RPMI8226 (cell line): ENCODE measurements at regions not wholly inside any gene's neighbourhood (a gene's known extent, or its start where the extent isn't known, plus 50 kb on each side); places are given as distances from the start of the nearest gene placed in this dataset.
"Not testable (repeated sequence)": the region's sequence is repeated elsewhere in the genome, so short reads cannot be mapped to it uniquely, and the experiment has no call there.

ENCODE experiments used
- DNase-seq: peaks from one replicate; pipeline ENCODE4 v3.0.0-alpha.2; 2015

DNA sequence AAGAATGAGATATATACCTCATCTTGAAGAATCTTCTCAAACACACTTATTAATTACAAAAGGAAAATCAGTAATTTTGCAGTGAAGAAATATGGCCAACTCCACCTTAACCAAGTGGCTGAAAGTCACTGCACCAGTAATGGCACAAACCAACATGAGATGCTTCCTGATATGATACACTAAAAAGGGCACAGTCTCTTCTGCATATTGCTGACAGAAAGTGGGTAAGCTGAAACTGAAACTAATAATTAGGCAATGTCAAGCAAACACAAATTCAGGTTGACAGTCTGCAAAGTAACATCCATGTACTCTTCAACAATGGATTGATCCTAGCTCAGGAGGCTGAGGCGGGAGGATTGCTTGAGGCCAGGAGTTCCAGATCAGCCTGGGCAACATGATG is 56.1 kb downstream of the ZNF22 start:
- DNase-seq, result not testable (repeated sequence)

DNA sequence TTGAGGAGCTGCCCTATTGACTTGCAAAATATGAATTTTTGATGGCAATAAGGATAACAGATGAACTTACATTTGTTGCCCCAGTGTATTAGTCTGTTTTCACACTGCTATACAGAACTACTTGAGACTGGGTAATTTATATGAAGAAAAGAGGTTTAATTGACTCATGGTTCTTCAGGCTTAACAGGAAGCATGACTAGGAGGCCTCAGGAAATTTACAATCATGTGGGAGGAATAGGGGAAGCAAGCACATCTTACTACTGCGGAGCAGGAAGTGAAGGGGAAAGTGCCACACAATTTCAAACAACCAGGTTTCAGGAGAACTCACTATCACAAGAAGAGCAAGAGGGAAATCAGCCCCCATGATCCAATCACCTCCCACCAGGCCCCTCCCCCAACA is 57.9 kb downstream of the ZNF22 start:
- DNase-seq, result no peak

DNA sequence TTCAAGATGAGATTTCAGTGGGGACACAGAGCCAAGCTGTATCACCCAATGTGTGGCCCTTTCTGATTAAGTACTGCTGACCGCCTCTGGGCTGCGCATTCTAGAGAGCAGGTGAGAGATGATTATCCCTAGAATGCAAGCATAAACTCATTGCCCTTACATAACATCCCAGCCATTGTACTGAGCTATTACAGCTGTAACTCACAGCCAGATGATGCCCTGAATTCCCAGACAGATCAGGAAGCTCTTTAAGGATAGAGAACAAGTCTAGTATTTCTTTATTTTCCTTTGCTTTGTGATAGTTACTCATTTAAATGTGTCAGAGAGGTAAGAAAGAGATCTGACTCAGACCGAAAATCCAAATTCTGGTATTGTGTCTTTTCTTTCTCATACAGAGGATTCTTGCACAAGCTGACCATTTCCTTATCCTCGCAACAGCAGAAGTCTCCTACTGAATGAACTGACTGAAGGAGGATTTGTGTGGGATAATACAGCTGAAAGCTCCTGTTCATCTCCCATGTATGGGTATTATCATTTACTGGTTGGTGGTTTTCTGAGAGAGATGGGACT is 58.4 kb downstream of the ZNF22 start:
- DNase-seq, result no peak

DNA sequence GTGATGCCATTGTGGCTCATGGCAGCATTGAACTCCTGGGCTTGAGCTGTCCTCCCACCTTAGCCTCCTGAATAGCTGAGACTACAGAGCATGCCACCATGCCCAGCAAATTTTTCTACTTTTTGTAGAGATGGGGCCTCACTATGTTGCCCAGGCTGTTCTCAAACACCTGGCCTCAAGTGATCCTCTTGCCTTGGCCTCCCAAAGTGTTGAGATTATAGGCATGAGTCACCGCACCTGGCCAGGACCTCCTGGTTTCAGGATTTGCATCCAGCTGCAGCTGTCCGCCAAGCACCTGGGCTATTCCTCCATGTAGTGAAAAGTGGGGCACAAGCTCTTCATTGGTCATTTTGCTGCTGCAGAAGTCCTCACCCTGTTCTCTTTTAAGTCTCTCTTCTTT is 58.9 kb downstream of the ZNF22 start:
- DNase-seq, result no peak

DNA sequence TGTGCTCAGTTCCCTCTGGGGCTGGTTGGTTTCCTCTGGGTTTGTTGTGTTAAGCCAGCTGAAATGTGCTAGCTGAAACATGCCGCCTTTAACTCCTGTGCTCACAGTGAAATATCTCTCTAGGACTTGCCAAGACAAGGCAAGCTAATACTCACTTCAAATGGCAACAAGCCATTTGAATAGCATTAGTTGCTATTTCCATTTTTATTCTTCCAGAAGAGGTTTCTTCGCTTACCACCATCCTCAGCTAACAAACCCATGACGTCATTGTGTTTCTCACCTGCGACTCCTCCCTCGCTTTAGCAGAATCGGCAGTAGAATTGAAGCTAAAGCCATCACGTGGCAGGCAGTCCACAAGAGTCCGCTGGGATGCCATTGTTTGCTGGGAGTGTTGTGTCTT is 61.3 kb downstream of the ZNF22 start:
- DNase-seq, result no peak

DNA sequence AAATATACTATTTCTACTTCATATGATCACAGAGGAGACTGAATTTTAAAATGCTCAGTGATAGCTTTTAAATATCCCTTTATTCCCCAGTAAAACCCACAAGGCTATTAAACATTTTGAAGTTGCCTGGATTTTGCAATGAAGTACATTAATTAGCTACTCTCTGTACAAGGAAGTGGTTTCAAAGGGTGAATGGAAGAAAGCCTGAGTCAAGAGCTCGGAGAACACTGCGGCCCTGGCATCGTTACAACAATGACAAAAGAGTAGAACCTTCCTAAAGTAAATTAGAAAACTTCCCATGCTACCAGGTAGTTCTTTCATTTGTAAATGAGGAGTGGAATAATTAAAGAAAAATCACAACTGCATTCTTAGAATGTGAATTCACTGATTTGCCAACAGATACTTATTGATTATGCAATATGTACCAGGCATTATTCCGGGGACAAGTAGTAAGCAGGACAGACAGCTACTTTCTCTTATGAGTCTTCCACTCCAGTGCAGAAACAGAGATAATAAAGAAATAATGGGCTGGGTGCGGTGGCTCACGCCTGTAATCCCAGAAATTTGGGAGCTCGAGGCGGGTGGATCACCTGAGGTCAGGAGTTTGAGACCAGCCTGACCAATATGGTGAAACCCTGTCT is 63.0 kb downstream of the ZNF22 start:
- no peak for DNase-seq

DNA sequence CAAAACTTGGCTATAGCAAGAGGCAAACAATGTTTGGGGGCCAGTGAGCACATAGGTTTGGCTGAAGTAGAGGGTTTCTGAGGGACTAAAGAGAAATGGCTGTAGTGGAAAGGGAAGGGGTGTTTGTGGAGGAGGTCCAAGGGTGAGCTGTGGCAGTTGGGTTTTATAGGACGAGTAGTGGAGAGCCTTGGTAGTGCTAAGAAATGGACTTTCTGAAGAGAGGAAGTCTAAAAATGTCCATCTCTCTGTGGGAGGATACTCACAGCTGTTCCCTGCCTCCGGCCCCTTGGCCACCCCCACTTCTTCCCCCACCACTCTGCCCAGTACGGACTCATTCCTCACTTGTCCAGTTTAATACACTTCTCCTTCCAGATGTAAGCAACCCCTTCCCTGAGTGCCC is 64.3 kb downstream of the ZNF22 start:
- DNase-seq, result no peak

DNA sequence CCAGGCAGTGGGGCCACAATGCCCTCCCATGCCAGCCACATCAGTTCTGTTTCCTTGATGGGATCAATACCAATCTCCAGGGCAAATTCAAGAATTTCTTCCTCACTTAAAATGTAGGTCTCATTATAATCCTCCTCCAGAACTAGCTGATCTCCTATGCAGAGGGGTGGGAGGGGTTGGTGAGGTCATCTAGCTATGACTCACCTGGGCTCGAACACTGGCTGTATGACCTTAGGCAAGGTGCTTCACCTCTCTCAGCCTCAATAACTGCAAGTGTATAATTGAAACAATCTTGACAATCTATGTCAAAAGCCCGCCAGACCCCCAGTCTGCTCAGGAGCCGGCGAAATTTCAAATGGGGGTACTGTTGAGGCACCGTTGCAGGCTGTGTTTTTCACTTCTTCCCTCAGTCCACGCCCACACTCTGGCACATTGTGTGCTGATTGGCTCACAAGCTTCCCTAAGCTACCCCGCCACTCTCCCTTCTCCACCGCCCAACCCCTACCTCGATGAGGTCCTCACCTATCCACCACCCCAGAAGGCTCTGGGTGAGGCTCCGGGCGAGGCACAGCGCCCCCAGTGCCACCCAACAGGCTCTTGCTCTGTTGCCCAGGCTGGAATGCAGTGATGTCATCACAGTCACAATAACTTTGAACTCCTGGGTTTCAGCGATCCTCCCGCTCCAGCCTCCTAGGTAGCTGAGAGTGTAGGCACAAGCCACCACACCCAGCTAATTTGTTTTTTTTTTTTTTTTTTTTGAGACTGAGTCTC is 70.5 kb downstream of the ZNF22 start:
- no peak for DNase-seq

DNA sequence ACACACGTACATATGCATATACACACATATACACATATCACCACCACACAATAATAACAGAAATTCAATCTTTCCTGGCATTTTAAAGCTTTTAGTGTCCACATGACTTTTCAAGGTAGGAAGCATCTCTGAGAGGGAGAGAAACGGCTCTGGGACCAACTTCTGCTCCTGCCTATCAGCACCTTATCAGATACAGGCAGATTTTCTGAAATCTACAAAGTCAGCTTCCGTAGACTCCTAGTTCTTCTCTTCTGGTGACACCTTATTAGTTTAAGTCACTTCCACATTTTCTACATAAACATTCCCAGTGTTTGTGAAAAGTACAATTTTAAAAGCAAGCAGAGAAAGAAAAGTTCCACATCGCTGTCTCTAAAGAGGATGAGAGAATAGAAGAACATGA is 74.5 kb downstream of the ZNF22 start:
- DNase-seq, result no peak

DNA sequence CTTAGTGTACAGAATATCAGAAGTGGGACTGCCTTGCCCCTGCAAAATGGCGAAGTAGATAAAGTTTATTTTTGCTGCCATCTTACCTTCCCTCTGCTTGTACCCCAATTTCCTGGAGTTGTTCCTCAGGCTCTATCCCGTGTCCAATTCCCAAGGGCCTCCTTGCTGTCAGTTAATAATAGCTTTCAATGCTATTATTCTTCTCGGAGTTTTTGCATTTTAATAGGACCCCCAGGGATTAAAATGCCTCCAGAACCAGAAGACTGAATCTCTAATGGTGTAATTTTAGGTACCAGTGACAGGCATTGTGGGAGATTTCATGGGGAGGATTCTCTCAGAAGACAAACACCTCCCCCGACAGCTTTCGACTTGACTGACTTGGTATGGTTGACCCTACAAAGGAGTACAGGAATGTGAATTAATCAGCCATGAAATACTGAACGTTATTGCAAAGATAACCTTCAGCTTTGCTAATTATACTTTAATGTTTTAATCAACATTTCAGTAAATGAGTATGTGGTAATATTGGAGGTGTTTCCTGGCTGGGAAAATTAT is 75.2 kb downstream of the ZNF22 start:
- DNase-seq, result no peak

DNA sequence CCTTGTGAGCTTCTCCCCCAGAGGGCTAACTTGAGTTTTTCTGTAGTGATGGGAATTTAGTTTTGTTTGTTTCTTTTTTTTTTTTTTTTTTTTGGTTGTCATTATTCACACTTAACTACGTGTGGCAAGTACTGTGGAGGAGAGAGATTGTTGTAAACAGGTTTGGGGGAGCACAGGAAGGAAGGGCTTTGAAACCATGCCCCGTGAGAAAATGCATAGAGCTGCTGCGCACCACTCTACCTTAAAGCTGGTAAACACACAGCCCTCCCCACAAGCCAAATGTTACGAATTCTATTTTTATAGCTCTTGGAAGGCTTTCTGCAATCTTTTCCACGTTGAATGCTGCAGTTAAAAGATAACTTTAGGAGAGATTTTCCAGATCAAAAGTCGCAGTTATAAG is 76.2 kb downstream of the ZNF22 start:
- no peak for DNase-seq

DNA sequence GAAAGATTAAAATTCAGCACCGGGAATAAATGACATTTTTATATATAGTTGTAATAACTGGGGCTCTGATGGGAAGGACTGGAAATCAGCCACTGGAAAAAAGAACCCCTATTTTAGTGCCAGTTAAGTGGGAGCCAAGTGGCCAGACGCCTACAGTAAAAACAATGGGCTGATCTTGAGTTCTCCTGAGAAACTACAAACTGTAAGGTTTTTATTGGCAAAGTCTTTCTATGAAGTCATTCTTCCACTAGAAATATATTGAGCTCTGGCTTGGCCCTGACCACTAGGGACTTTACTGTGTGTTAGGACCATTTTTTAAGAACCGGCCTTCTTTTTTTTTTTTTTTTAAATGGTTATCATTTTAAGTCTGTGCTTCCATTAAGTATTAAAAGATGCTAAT is 79.6 kb downstream of the ZNF22 start:
- DNase-seq, result no peak

DNA sequence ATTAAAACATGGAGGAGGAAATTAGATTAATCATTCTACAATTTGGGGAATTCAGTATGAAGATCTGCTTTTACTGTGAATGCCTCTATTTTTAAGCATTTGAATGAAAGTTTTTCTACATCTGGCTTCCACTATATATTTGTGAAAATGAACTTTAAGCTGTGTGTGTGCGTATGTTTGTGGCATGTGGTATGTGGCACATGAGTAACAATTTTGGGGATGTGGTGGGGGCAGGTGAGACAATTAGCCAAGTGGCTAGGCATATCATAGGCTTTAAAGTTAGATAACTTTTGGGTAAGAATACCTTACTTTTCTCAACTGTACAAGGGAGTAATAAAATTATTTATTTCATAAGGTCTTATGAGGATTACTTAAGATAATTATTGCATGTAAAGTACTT is 81.5 kb downstream of the ZNF22 start:
- no peak for DNase-seq

DNA sequence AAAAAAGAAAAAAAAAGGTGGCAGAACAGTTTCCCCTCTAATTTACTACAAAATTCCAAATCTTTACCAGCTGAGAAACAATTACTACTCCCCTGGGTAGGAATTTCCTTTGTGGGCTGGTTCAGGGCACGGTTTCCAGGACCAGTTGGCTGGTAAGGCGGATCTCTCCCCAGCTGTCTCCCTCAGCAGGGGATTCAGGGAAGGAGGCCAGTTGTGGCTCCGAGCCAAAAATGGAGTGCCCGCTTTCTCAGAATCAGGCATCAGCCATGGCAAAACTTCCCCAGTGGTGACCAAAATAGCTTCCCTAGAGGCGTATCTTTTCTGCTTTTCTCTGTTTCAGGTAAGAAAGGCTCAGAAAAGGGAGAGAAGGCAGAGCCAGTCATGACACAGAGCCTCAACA is 91.2 kb downstream of the ZNF22 start:
- no peak for DNase-seq

DNA sequence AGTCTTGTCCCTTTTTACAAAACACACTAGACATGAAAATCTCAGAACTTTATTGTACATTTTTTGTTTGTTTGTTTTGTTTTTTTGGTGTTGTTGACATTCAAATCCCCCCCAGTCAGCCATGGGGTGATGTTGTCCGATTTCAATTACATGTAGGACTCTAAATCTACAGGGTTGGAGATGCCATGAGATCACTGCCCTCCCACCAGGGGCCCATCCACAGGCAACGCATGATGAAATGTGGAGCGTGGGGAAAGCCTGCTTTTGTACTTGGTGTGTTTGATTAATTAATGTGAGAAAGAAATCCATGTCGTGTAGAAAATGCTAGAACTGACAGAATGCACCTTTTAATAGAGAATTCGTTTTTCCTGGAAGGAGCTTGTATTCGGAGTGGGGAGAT is 93.2 kb downstream of the ZNF22 start:
- no peak for DNase-seq

DNA sequence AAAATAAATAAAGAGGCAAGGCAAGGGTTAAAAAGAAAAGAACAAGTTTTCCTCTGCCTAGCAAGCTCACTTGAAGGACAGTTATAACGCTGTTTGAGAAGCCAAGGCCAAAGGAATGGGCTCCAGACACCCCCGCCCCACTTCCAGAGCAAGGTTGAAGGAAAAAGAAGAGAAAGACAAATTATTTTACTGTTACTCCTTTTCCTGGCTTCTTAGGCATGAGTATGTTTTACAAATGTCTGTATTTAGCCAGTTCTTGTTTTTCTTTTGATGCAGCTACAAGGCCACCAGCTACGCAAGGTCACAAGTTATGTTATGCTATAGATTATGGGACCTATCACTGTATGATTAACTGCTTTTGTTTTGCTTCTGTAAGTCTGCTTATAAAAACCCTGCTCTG is 94.6 kb downstream of the ZNF22 start:
- DNase-seq, result no peak

DNA sequence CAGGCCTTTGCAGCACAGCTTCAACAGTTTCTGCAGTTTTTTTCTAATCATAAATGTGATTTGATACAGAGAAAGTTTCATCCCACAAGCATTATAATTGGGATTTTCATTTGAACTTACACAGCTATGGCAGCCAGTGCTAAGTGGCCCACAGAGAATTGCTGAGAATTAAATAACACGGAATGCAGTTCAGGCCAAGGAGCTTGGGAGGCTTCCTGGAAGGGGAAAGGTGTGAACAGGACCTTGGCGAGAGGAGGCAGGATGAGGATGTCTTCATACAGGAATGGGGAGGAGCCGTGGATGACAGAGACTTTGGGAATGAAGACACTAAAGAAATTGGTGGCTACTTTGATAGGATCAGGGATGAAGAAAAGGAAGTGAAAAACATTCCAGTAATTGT is 95.3 kb downstream of the ZNF22 start:
- DNase-seq, result no peak

DNA sequence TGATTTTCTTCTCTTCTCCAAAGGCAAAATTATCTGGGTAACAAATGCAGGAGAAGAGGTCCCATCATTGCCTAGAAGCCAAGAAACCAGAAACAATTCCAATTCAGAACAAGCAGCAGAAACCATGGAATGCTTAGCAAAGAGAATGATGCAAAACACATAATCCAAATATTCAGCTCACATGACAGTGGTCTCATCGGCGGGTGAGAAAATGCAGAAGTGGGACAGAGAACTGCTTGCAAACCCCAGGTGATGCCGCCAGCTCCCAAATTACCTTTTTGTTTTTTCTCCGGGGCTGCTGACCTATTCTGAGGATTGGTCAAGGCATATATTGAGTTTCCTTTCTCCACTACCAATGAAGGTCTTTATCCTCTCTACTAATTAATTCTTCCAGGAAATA is 99.7 kb downstream of the ZNF22 start:
- no peak for DNase-seq

DNA sequence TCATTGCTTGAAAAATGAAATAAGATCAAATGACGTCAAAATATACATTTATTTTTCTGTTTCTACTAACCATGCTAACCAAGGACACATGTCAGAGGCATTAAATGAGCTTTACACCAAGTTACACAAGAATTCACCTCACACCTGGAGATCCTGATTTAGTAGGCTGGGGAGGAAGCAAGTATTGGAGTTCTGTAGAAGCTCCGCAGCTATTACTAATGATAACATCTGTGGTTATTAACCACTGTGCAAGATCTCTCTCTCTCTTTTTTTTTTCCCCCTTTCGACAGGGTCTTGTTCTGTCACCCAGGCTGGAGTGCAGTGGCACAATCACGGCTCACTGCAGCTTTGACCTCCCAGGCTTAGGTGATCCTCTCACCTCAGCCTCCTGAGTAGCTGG is 104.0 kb downstream of the ZNF22 start:
- no peak for DNase-seq

DNA sequence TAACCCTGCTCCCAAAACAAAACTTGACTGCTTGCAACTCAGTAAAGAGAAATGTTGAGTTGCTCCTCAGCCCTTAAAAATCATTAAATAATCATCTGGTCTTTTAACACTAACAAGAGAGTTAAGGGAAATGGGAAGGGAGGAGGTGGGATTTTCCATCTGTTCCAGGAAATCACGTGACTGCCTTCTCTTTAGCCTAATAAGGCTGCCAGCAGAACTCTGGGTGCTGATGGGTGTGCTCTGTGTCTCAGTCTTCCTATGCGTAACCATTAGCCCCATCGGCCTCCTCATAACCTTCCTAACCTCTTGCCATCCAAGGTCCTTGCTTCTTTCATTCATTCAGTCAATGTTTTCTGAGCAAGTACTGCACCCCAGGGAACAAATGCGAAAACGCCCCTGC is 104.6 kb downstream of the ZNF22 start:
- DNase-seq, result not testable (repeated sequence)

DNA sequence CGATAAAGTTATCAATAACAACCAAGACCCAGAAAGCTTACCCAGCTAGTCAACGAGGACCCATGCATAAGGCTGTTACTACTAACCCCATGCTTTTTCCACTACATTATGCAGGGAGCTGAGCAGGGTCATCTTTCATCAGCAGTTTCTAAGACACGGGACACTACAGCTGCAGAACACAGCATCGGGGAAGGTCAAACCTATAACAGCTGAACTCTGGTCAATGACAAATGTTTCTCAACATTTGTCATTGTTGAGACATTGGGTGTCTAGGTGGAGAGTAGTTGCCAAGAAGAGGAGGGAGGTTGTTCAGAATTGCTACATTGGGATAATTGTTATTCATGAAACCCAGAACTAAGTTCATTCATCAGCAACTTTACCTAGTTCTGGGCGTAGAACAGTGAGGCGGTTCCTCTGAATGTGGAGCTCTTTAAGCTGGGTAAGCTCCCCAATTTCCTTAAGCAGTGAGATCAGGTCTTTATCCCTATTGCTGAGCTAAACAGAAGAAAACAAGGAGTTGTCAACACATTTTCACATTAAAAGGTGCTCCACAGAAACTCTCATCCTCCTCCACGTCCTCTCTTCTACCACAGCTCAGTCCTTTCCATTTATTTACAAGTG is 105.6 kb downstream of the ZNF22 start:
- no peak for DNase-seq

DNA sequence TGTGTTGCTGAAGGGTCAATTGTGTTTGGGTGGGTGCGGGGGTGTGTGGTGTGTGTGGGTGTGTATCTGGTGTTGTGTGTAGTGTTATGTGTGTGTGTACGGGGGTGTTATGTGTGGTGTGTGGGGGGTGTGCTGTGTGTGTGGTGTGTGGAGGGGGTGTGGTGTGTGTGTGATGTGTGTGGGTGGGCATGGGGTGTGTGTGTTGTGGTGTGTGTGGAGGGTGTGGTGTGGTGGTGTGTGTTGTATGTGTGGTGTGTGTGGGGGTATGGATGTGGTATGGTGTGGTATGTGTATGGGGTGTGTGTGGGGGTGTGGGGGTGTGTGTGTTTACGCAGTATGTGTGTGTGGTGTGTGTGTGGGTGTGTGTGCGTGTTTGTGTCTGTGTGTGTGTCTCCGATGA is 110.8 kb downstream of the ZNF22 start:
- DNase-seq, result no peak

DNA sequence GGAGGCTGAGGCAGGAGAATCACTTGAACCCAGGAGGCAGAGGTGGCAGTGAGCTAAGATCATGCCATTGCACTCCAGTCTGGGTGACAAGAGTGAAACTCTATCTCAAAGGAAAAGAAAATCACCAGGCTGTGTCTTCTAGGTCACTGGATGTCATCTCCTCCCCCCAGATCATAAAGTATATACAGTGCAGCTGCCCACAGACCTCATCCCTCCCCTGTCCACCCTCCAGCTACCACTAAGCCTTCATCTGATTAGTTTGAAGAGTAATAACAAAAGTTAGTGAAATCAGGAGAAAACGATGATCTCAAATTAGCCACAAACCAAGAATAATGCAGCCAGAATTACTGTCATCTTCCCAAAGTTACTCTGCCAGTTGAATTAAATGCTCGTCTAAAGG is 117.2 kb downstream of the ZNF22 start:
- not testable (repeated sequence) for DNase-seq

DNA sequence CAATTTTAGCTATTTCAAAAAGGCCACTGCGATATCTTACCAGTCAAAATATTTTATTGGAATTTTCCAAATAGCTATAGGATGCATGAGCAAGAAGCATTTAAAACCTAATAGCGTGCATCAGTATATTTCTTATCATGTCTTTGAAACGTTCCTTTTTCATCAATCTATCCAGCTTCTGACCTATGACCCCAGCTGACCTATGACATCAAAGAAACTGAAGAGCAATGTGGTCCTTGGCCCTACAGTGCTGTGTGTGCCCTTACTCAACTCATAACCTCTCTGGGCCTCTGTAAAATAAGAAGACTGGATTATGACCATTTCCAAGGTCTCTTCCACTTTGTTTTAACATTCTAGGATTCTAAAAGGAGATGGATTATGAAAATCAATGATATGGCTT is 118.2 kb downstream of the ZNF22 start:
- DNase-seq, result no peak
